ENCODE measurements at regions not wholly inside any gene's neighbourhood (a gene's known extent, or its start where the extent isn't known, plus 50 kb on each side); places are given as distances from the start of the nearest gene placed in this dataset.

GRCh38 chr19:31885280-31885853 lies 460.0 kb upstream of the ZNF507 start:
- TF ChIP-seq CTCF (IDR thresholded peaks at IDR 0.05; ENCODE audit: low read length) (no peak), EZH2 (optimal IDR thresholded peaks at IDR 0.05; ENCODE audit: low read depth, low read length) (no peak), EZH2phosphoT487 (IDR thresholded peaks at IDR 0.05; ENCODE audit: low read length) (no peak)

All from MM.1S (cell line).